ENCODE measurements at regions not wholly inside any gene's neighbourhood (a gene's known extent, or its start where the extent isn't known, plus 50 kb on each side); places are given as distances from the start of the nearest gene placed in this dataset.

- H3K4me3 ChIP-seq (ENCODE audit: low read depth, low read length), result no peak overlapping the region
- DNase-seq (ENCODE audit: low read depth), result no peak
- TF ChIP-seq, protein P1, sequence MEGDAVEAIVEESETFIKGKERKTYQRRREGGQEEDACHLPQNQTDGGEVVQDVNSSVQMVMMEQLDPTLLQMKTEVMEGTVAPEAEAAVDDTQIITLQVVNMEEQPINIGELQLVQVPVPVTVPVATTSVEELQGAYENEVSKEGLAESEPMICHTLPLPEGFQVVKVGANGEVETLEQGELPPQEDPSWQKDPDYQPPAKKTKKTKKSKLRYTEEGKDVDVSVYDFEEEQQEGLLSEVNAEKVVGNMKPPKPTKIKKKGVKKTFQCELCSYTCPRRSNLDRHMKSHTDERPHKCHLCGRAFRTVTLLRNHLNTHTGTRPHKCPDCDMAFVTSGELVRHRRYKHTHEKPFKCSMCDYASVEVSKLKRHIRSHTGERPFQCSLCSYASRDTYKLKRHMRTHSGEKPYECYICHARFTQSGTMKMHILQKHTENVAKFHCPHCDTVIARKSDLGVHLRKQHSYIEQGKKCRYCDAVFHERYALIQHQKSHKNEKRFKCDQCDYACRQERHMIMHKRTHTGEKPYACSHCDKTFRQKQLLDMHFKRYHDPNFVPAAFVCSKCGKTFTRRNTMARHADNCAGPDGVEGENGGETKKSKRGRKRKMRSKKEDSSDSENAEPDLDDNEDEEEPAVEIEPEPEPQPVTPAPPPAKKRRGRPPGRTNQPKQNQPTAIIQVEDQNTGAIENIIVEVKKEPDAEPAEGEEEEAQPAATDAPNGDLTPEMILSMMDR (conservative IDR thresholded peaks at IDR 0.05; ENCODE audit: low read depth, low read length), result no peak
Measured at GRCh38 chr3:170637306-170637705, 51.4 kb upstream of the SLC7A14 start.

GRCh38 chr3:170636400-170636973, 50.6 kb upstream of the SLC7A14 start:
- DNase-seq (ENCODE audit: low read depth), result no peak
- H3K4me3 ChIP-seq (ENCODE audit: low read depth, low read length), result no peak overlapping the region
- TF ChIP-seq, protein P1 (conservative IDR thresholded peaks at IDR 0.05; ENCODE audit: low read depth, low read length), result no peak
